ENCODE measurements at regions not wholly inside any gene's neighbourhood (a gene's known extent, or its start where the extent isn't known, plus 50 kb on each side); places are given as distances from the start of the nearest gene placed in this dataset.
A peak's percentile ranks its signal among the peaks of the same experiment; 100 is the strongest.

GRCh38 chr7:119969054-119969453 lies 303.9 kb upstream of the KCND2 start:
- H3K4me3 Mint-ChIP-seq (ENCODE audit: unreplicated experiment) = no peak overlapping the region
- H3K4me1 Mint-ChIP-seq (ENCODE audit: low read depth, unreplicated experiment) = peaks cover 21% of the 10 kb centered on the region
- H4K20me1 ChIP-seq (ENCODE audit: insufficient read depth, low read length) = no peaks in the 10 kb centered on the region
- H3K27ac Mint-ChIP-seq (ENCODE audit: unreplicated experiment) = no peak overlapping the region
- no peak for FAIRE-seq
- H2AFZ ChIP-seq (ENCODE audit: low read depth, low read length) = no peak overlapping the region
- no peaks in the 10 kb centered on the region for H3K27me3 Mint-ChIP-seq (ENCODE audit: low read depth, unreplicated experiment)
- H3K4me2 ChIP-seq (ENCODE audit: low read length) = no peak overlapping the region
- H3K36me3 ChIP-seq (ENCODE audit: insufficient read depth, low read length) = no peaks in the 10 kb centered on the region
- no peak overlapping the region for H3K9ac ChIP-seq (ENCODE audit: low read length)
- no peaks in the 10 kb centered on the region for H3K9me3 Mint-ChIP-seq (ENCODE audit: unreplicated experiment)
- no peak overlapping the region for H3K27ac ChIP-seq (ENCODE audit: low read depth, low read length)
- TF ChIP-seq CTCF (IDR thresholded peaks at IDR 0.05; ENCODE audit: insufficient read depth, low read depth, low read length) (no peak), EZH2 (IDR thresholded peaks at IDR 0.05; ENCODE audit: insufficient read depth, low read length) (no peak)
- H3K36me3 Mint-ChIP-seq (ENCODE audit: low read depth, unreplicated experiment) = no peaks in the 10 kb centered on the region
- H3K4me1 ChIP-seq (ENCODE audit: insufficient read depth, low read length) = peaks cover 8% of the 10 kb centered on the region
- no peaks in the 10 kb centered on the region for H3K27me3 ChIP-seq (ENCODE audit: insufficient read depth, low read length)
- no peaks in the 10 kb centered on the region for H3K79me2 ChIP-seq (ENCODE audit: insufficient read depth, low read length)
- peak; percentile 3 for DNase-seq (ENCODE audit: low read depth)
- no peak overlapping the region for H3K4me3 ChIP-seq (ENCODE audit: insufficient read depth, low read depth, low read length)
- H3K9me3 ChIP-seq (ENCODE audit: insufficient read depth, low read depth, low read length) = no peaks in the 10 kb centered on the region

- Histone ChIP-seq H3K4me3 (ENCODE audit: insufficient read depth, low read depth, low read length) (no peak overlapping the region), H2AFZ (ENCODE audit: low read depth, low read length) (no peak overlapping the region), H3K9ac (ENCODE audit: low read length) (no peak overlapping the region), H3K79me2 (ENCODE audit: insufficient read depth, low read length) (no peaks in the 10 kb centered on the region), H3K36me3 (ENCODE audit: insufficient read depth, low read length) (no peaks in the 10 kb centered on the region), H3K27me3 (ENCODE audit: insufficient read depth, low read length) (no peaks in the 10 kb centered on the region), H3K4me1 (ENCODE audit: insufficient read depth, low read length) (peaks cover 8% of the 10 kb centered on the region), H3K9me3 (ENCODE audit: insufficient read depth, low read depth, low read length) (no peaks in the 10 kb centered on the region), H3K4me2 (ENCODE audit: low read length) (no peak overlapping the region), H3K27ac (ENCODE audit: low read depth, low read length) (no peak overlapping the region), H4K20me1 (ENCODE audit: insufficient read depth, low read length) (no peaks in the 10 kb centered on the region)
- Mint-ChIP-seq H3K27me3 (ENCODE audit: low read depth, unreplicated experiment) (no peaks in the 10 kb centered on the region), H3K36me3 (ENCODE audit: low read depth, unreplicated experiment) (no peaks in the 10 kb centered on the region), H3K27ac (ENCODE audit: unreplicated experiment) (no peak overlapping the region), H3K4me1 (ENCODE audit: low read depth, unreplicated experiment) (peaks cover 15% of the 10 kb centered on the region), H3K4me3 (ENCODE audit: unreplicated experiment) (no peak overlapping the region), H3K9me3 (ENCODE audit: unreplicated experiment) (no peaks in the 10 kb centered on the region)
- DNase-seq (ENCODE audit: low read depth) (no peak), FAIRE-seq (no peak)
- TF ChIP-seq CTCF (IDR thresholded peaks at IDR 0.05; ENCODE audit: insufficient read depth, low read depth, low read length) (no peak), EZH2 (IDR thresholded peaks at IDR 0.05; ENCODE audit: insufficient read depth, low read length) (no peak)
These were observed 303.2 kb upstream of the KCND2 start for GRCh38 chr7:119969763-119970162.

- no peaks in the 10 kb centered on the region for H3K9me3 Mint-ChIP-seq (ENCODE audit: unreplicated experiment)
- Histone ChIP-seq H3K36me3 (ENCODE audit: insufficient read depth, low read length) (no peaks in the 10 kb centered on the region), H3K9ac (ENCODE audit: low read length) (no peak overlapping the region), H4K20me1 (ENCODE audit: insufficient read depth, low read length) (no peaks in the 10 kb centered on the region), H3K79me2 (ENCODE audit: insufficient read depth, low read length) (no peaks in the 10 kb centered on the region), H3K27me3 (ENCODE audit: insufficient read depth, low read length) (no peaks in the 10 kb centered on the region), H3K9me3 (ENCODE audit: insufficient read depth, low read depth, low read length) (no peaks in the 10 kb centered on the region), H3K4me2 (ENCODE audit: low read length) (no peak overlapping the region), H3K27ac (ENCODE audit: low read depth, low read length) (no peak overlapping the region), H2AFZ (ENCODE audit: low read depth, low read length) (no peak overlapping the region), H3K4me1 (ENCODE audit: insufficient read depth, low read length) (no peaks in the 10 kb centered on the region), H3K4me3 (ENCODE audit: insufficient read depth, low read depth, low read length) (no peak overlapping the region)
- FAIRE-seq = no peak
- no peak overlapping the region for H3K27ac Mint-ChIP-seq (ENCODE audit: unreplicated experiment)
- H3K36me3 Mint-ChIP-seq (ENCODE audit: low read depth, unreplicated experiment) = no peaks in the 10 kb centered on the region
- H3K27me3 Mint-ChIP-seq (ENCODE audit: low read depth, unreplicated experiment) = no peaks in the 10 kb centered on the region
- H3K4me3 Mint-ChIP-seq (ENCODE audit: unreplicated experiment) = no peak overlapping the region
- no peak for DNase-seq (ENCODE audit: low read depth)
- no peak for TF ChIP-seq CTCF (IDR thresholded peaks at IDR 0.05; ENCODE audit: insufficient read depth, low read depth, low read length)
- TF ChIP-seq EZH2 (IDR thresholded peaks at IDR 0.05; ENCODE audit: insufficient read depth, low read length) = no peak
- peaks cover 9% of the 10 kb centered on the region for H3K4me1 Mint-ChIP-seq (ENCODE audit: low read depth, unreplicated experiment)
These were observed 298.0 kb upstream of the KCND2 start for GRCh38 chr7:119974972-119975371.

Data from astrocyte (in vitro differentiated cells and primary cell).